Esophagus squamous epithelium (tissue), 5 donors: ENCODE measurements at regions not wholly inside any gene's neighbourhood (a gene's known extent, or its start where the extent isn't known, plus 50 kb on each side); places are given as distances from the start of the nearest gene placed in this dataset.

Source experiments
- DNase-seq: peaks from one replicate; lab custom pipeline; 2025; lab: John Stamatoyannopoulos, UW
- H3K27ac ChIP-seq, 4 donors: fragments of 200-600 bp; sonication (generic); one replicate each; pipeline ENCODE4 v1.5.1; 2016 to 2019; ENCODE audit warnings: mild to moderate bottlenecking in 1 of 4
- H3K27me3 ChIP-seq, 4 donors: fragments of 200-600 bp; sonication (generic); 1 replicate in 3 of 4; 2 replicates in 1 of 4; pipeline versions ENCODE4 v1.5.1 to v1.6.0; 2017 to 2021; ENCODE audit warnings: antibody characterized with exemption in 1 of 4
- H3K36me3 ChIP-seq, 3 donors: fragments of 200-600 bp; sonication (generic); one replicate each; pipeline ENCODE4 v1.5.1; 2016 to 2019
- H3K4me1 ChIP-seq, 3 donors: fragments of 200-600 bp; sonication (generic); one replicate each; pipeline ENCODE4 v1.5.1; 2017 to 2019
- H3K4me3 ChIP-seq, 4 donors: fragments of 200-600 bp; sonication (generic); 1 replicate in 3 of 4; 2 replicates in 1 of 4; pipeline ENCODE4 v1.5.1; 2016 to 2019; ENCODE audit warnings: mild to moderate bottlenecking in 2 of 4, moderate library complexity in 1 of 4
- H3K9me3 ChIP-seq, 3 donors: fragments of 200-600 bp; sonication (generic); one replicate each; pipeline ENCODE4 v1.5.1; 2016 to 2019
- CTCF ChIP-seq, 6 experiments: fragments of 450-650 bp in 4 of 6; fragments of 200-600 bp in 2 of 6; sonication (generic) in 2 of 6; IDR thresholded peaks; one replicate each; pipeline ENCODE4 v1.5.1; 2016 to 2019; ENCODE audit warnings: antibody characterized with exemption in 6 of 6, mild to moderate bottlenecking in 4 of 6, moderate library complexity in 4 of 6
- POLR2A ChIP-seq, 4 donors: fragments of 450-650 bp; IDR thresholded peaks; one replicate each; pipeline ENCODE4 v1.6.1; 2017; ENCODE audit warnings: antibody characterized with exemption in 4 of 4, mild to moderate bottlenecking in 4 of 4, moderate library complexity in 3 of 4
- WGBS, 2 donors: methylation state at CpG; one replicate each; pipeline ENCODE4 v1.1.5; 2018; 5-methylcytosine and 5-hydroxymethylcytosine counted together
- intact Hi-C: fragments of 100-400 bp; cut with DNase I; formaldehyde crosslinking; loops from one replicate; pipeline ENCODE4 v1.15.0; 2022
- donor health status: DM: yes; HTN: yes; CAD: no.

GRCh38 chr13:33520468-33520839, 234.9 kb upstream of the STARD13 start:
- no peaks in the 10 kb centered on the region for H3K27me3 ChIP-seq
- no peak for DNase-seq
- WGBS, 2 donors: 85 to 86% methylated on average over 5 of the region's 5 CpGs
- no peak for TF ChIP-seq CTCF (IDR thresholded peaks at IDR 0.05)
- TF ChIP-seq POLR2A (IDR thresholded peaks at IDR 0.05): no peak
- intact Hi-C loops: no loop called here
- no peaks in the 10 kb centered on the region for H3K4me1 ChIP-seq
- H3K36me3 ChIP-seq: no peaks in the 10 kb centered on the region
- no peaks in the 10 kb centered on the region for H3K9me3 ChIP-seq
- H3K27ac ChIP-seq: no peak overlapping the region
- H3K4me3 ChIP-seq: no peak overlapping the region

GRCh38 chr13:33524086-33524485, 238.5 kb upstream of the STARD13 start:
- Histone ChIP-seq H3K27ac (no peak overlapping the region), H3K9me3 (no peaks in the 10 kb centered on the region), H3K4me3 (no peak overlapping the region), H3K36me3 (no peaks in the 10 kb centered on the region), H3K4me1 (no peaks in the 10 kb centered on the region), H3K27me3 (no peaks in the 10 kb centered on the region)
- intact Hi-C loops: no loop called here
- no peak for DNase-seq
- WGBS, 2 donors: 46 to 60% methylated on average over 1 of the region's 1 CpG
- TF ChIP-seq POLR2A (IDR thresholded peaks at IDR 0.05): no peak
- TF ChIP-seq CTCF (IDR thresholded peaks at IDR 0.05): no peak

GRCh38 chr13:33525763-33526162, 240.2 kb upstream of the STARD13 start:
- WGBS, 2 donors: 69 to 77% methylated on average over 4 of the region's 4 CpGs
- H3K27ac ChIP-seq: no peak overlapping the region
- H3K4me3 ChIP-seq: no peak overlapping the region
- DNase-seq: no peak
- no peaks in the 10 kb centered on the region for H3K36me3 ChIP-seq
- no peaks in the 10 kb centered on the region for H3K27me3 ChIP-seq
- TF ChIP-seq POLR2A (IDR thresholded peaks at IDR 0.05) (no peak), CTCF (IDR thresholded peaks at IDR 0.05) (no peak)
- H3K4me1 ChIP-seq: no peaks in the 10 kb centered on the region
- no peaks in the 10 kb centered on the region for H3K9me3 ChIP-seq
- intact Hi-C loops: no loop called here

- Histone ChIP-seq H3K27ac (no peak overlapping the region), H3K4me3 (no peak overlapping the region), H3K36me3 (no peaks in the 10 kb centered on the region), H3K9me3 (no peaks in the 10 kb centered on the region), H3K4me1 (no peaks in the 10 kb centered on the region), H3K27me3 (no peaks in the 10 kb centered on the region)
- intact Hi-C loops: no loop called here
- DNase-seq: no peak
- TF ChIP-seq POLR2A (IDR thresholded peaks at IDR 0.05): no peak
- no peak for TF ChIP-seq CTCF (IDR thresholded peaks at IDR 0.05)
- 76 to 83% methylated on average over 3 of the region's 3 CpGs for WGBS, 2 donors
Measured at GRCh38 chr13:33526718-33527117, 241.2 kb upstream of the STARD13 start.

- H3K36me3 ChIP-seq: no peaks in the 10 kb centered on the region
- no peaks in the 10 kb centered on the region for H3K27me3 ChIP-seq
- no peaks in the 10 kb centered on the region for H3K4me1 ChIP-seq
- H3K27ac ChIP-seq: no peak overlapping the region
- 79 to 86% methylated on average over 2 of the region's 2 CpGs for WGBS, 2 donors
- no peak overlapping the region for H3K4me3 ChIP-seq
- no peaks in the 10 kb centered on the region for H3K9me3 ChIP-seq
- no peak for DNase-seq
- intact Hi-C loops: no loop called here
- TF ChIP-seq CTCF (IDR thresholded peaks at IDR 0.05): no peak
- no peak for TF ChIP-seq POLR2A (IDR thresholded peaks at IDR 0.05)
Measured at GRCh38 chr13:33528896-33529295, 243.3 kb upstream of the STARD13 start.
